GM12801 (cell line): ENCODE measurements at regions not wholly inside any gene's neighbourhood (a gene's known extent, or its start where the extent isn't known, plus 50 kb on each side); places are given as distances from the start of the nearest gene placed in this dataset.

Experiments used
- CTCF ChIP-seq: IDR thresholded peaks from one replicate; pipeline ENCODE4 v1.5.1; 2011; ENCODE audit warnings: control low read depth; ENCODE audit not compliant: insufficient read length; ENCODE audit errors: extremely low read depth

- TF ChIP-seq CTCF = no peak
Measured at GRCh38 chr15:36024031-36024688, 478.2 kb upstream of the DPH6 start.

GRCh38 chr15:36026627-36027283, 480.8 kb upstream of the DPH6 start:
- TF ChIP-seq CTCF = no peak

GRCh38 chr15:36029606-36030210, 483.7 kb upstream of the DPH6 start:
- no peak for TF ChIP-seq CTCF

GRCh38 chr15:36039996-36040572, 494.1 kb upstream of the DPH6 start:
- no peak for TF ChIP-seq CTCF

GRCh38 chr15:36050899-36051298, 504.9 kb upstream of the DPH6 start:
- no peak for TF ChIP-seq CTCF

GRCh38 chr15:36053746-36054145, 507.8 kb upstream of the DPH6 start:
- no peak for TF ChIP-seq CTCF

GRCh38 chr15:36059596-36059995, 513.6 kb upstream of the DPH6 start:
- TF ChIP-seq CTCF = no peak
